ENCODE measurements at regions not wholly inside any gene's neighbourhood (a gene's known extent, or its start where the extent isn't known, plus 50 kb on each side); places are given as distances from the start of the nearest gene placed in this dataset.
"Not testable (repeated sequence)": the region's sequence is repeated elsewhere in the genome, so short reads cannot be mapped to it uniquely, and the experiment has no call there.

DNA sequence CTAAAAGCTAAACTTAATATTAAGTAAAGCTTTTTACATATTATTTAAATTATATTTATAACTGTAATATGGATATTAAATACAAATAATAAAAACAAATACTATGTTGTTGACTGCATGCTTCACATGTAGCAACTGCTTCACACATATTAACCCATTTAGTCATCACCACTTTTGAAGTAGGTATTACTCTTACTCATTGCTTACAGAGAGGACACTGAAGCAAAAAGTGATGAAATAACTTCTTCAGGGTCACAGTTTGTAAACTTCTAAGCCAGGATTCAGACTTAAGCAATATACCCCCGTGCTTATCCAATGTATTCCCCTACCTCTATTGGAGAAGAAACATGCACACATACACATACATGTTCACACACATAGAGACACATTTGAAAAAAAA, 166.6 kb downstream of the DKK2 start:
- peak; percentile 57 for DNase-seq

DNA sequence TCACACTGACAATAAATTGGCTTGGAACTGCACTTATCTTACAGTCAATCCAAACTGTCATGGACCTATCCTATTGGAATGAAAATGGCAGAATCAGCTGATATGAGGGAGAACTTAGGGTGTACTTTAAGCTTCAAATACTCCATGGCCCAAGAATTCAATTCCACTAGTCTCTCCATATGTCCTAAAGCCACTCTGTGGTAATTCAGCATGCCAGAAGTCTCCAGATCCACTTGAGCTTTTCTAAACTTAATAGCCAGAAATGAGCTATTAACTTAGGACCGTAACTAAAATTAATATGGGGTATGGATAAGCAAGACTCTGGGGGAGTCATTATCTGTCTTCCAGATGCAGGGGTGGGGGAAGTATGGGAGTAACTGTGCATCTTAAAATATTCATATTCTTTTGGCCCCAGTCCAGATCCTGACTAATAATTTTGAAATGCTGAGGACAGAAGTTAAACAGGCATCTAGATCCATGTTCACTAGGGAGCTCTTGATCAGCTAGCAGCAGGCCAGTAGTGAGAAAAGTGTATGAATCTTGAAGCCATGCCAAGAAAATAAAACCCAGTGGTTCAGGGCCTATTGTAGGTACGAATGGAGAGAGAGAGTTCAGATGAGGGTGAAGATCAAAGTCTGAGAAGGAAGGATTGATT, 167.6 kb downstream of the DKK2 start:
- peak; percentile 89 for DNase-seq

- DNase-seq: peak; percentile 88
Observed at GRCh38 chr4:106864231-106864630, 171.9 kb downstream of the DKK2 start.

GRCh38 chr4:106854569-106855351, 181.4 kb downstream of the DKK2 start:
- DNase-seq: peak; percentile 25

DNA sequence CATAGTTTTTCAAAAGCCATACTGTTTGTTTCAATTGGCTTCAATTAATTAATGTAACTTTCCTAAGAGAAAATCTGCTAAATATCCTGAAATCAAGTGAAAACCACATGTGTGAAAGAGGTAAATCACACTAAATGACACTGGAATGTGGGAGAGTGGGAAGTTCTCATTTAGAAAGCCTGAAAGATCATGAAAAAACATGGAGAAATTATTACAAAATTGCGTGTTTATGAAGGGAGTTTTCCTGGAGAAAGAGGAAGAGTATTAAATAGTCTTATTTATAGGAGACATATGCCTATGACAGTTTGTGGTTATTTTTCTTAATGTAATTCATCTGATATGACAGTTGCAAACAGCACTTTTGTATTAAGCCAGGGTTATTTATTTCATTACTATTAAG, 183.7 kb downstream of the DKK2 start:
- no peak for DNase-seq

- DNase-seq: no peak
Observed at GRCh38 chr4:106851726-106852125, 184.4 kb downstream of the DKK2 start.

DNA sequence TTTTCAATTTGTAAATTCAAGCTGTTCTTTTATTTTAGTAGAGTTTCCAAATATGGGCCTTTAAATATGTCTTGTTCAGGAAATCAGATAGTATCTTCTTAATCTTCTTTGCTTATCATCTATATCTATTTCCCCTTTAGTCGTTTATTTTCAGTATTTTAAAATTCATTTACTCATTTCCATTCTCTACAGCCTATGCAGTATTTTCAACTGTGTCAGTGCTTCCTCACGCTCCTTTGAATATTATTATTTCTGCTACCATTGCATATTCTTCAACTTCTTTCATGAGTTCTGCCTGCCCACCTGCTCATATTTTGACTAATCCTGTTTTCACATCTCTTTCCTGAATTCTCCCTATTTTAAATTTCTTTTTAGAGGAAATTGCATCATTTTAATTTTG, 185.4 kb downstream of the DKK2 start:
- no peak for DNase-seq

- DNase-seq: no peak
Observed at GRCh38 chr4:106835919-106836318, 200.2 kb downstream of the DKK2 start.

DNA sequence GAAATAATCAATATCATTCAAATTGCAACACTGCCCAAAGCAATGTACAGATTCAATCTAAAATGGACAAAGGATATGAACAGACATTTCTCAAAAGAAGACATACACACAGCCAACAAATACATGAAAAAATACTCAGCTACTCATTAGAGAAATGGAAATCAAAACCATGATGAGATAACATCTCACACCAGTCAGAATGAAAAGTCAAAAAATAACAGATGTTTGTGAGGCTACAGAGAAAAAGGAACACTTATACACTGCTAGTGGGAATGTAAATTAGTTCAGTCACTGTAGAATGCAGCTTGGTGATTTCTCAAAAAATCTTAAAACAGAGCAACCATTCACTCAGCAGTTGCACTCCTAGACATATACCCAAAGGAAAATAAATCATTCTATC, 205.2 kb downstream of the DKK2 start:
- DNase-seq: no peak

- no peak for DNase-seq
Observed at GRCh38 chr4:106818764-106819163, 217.3 kb downstream of the DKK2 start.

- peak; percentile 87 for DNase-seq
Observed at GRCh38 chr4:106816496-106816895, 219.6 kb downstream of the DKK2 start.

- DNase-seq: no peak
Observed at GRCh38 chr4:106810122-106810521, 226.0 kb downstream of the DKK2 start.

DNA sequence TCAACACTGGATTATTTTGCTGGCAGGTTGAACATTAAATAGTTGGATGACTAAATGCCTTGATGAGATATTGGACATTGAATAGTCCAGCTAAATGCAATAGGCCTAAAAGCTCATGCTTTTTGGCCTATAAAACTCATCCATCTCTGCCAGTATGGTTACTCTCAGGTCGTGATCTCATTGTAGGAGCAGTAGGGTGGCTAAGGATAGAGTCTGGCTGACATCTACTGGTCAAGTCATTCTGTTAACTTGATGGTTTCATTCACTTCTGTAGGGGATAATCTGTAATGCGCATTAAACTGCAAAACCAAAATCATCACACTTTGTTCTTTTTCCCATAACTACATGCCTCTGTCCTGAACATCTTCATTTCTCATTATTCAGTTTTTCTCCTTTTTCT, 227.0 kb downstream of the DKK2 start:
- DNase-seq: peak; percentile 73

GRCh38 chr4:106806158-106806797, 229.8 kb downstream of the DKK2 start:
- DNase-seq: peak; percentile 41

DNA sequence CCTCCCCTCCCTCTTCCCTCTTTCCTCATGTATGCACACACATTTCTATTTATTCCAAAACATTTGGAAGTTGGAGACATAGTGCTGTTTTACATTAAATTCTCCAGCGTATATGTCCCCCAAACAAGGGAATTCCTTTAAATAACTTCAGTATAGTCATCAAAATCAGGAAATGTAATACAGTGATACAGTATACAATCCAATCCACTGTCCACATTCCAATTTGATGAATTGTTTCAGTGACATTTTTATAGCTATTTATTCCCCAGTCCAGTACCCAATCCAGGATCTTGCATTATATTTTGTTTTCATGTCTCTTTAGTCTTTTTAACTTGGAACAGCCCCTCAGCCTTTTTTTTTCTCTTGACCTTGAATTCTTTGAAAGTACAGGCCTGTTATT, 233.0 kb downstream of the DKK2 start:
- peak; percentile 76 for DNase-seq

GRCh38 chr4:106801386-106801785, 234.7 kb downstream of the DKK2 start:
- DNase-seq: no peak

GRCh38 chr4:106796876-106797275, 239.2 kb downstream of the DKK2 start:
- DNase-seq: no peak

- no peak for DNase-seq
Observed at GRCh38 chr4:106795326-106795725, 240.8 kb downstream of the DKK2 start.

DNA sequence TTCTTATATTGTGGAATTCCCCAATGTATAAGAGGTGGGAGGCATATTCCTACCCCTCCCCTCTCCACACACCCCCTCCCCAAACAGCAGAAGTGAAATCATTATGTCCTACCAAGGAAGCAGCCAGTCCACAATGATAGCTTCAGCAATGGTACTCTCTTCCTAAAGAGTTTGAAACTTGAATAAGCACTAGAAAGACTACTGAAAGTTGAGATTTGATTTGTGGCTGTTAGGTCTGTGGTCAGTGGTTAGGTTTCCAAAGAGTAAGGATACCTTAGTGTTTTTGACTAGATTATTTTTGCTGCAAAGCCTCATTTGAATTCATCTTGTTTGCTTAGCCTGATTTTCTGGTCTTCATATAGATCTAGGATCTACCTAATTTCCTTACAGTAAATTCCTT, 242.2 kb downstream of the DKK2 start:
- no peak for DNase-seq

DNA sequence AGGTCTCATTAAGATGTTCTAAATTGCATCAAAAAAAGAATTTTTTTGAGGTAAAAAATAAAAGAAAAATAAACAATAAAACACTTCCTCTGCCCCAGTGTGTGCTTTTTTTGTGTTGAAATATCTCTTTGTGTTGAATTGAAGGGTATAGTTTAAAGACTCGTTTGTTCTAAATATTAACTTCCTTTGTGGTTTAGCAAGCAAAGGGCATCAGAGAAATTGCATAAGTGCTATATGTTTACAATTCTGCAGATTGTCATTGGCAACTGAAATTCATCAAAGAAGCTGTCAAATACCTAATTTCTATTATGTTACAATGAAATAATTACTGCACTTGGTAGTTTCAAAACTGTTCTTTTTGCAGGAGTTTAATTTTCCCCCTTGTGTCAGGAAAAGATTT, 260.5 kb downstream of the DKK2 start:
- no peak for DNase-seq

DNA sequence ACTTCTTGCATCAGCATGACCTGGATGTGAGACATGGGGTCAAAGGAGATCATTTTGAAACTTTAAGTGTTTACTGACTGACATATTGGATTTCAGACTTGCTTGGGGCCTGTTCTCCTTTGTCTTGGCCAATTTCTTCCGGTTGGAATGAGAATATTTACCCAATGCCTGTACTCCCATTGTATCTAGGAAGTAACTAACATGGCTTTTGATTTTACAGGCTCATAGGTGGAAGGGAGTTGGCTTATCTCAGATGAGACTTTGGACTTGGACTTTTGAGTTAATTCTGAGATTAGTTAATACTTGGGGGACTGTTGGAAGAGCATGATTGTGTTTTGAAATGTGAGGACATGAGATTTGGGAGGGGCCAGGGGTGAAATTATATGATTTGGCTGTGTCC, 262.1 kb downstream of the DKK2 start:
- not testable (repeated sequence) for DNase-seq

DNA sequence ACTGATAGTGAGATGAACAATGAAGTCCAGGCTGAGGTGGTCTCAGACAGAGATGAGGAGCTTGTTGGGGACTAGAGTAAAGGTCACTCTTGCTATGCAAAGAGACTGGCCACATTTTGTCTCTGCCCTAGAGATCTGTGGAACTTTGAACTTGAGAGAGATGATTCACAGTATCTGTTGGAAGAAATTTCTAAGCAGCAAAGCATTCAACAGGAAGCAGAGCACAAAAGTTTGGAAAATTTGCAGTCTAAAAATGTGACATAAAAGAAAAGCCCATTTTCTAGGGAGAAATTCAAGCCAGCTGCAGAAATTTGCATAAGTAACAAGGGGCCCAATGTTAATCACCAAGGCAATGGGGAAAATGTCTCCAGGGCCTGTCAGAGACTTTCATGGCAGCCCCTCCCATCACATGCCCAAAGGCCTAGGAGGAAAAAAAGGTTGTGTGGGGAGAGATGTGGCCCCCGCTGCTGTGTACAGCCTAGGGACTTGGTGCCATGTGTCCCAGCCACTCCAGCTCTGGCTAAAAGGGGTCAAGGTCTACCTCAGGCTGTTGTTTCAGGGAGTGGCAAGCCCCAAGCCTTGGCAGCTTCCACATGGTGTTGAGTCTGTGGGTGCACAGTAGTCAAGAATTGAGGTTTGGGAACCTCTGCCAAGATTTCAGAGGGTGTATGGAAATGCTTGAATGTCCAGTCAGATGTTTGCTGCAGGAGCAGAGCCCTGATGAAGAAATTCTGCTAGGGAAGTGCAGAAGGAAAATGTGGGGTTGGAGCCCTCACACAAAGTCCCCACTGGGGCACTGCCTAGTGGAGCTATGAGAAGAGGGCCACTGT, 262.8 kb downstream of the DKK2 start:
- peak; percentile 76 for DNase-seq

DNA sequence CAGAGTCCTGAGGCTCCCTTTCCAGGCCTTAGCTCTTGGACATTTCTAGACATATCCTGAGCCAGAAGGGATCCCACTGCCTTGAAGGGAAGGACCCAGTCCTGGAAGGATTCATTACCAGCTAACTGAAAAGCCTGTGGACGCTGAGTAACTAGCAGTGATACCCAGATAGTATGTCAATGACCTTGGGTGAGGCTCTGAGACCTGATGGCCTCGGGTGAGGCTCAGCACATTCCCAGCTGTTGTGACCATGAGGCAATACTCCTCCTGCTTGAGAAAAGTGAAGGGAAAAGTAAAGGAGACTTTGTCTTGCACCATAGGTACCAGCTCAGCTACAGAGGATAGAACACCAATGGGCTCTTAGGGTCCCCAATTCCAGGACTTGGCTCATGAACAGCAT, 268.1 kb downstream of the DKK2 start:
- DNase-seq: no peak

Measured in fibroblast of upper back skin (primary cell).